ENCODE measurements at regions not wholly inside any gene's neighbourhood (a gene's known extent, or its start where the extent isn't known, plus 50 kb on each side); places are given as distances from the start of the nearest gene placed in this dataset.

GRCh38 chr3:86230762-86231161, 760.2 kb downstream of the VGLL3 start:
- no peaks in the 10 kb centered on the region for H3K9me3 Mint-ChIP-seq
- H3K36me3 Mint-ChIP-seq (ENCODE audit: low read depth) = no peaks in the 10 kb centered on the region
- CTCF ChIA-PET = no interaction called here

GRCh38 chr3:86229775-86230094, 761.2 kb downstream of the VGLL3 start:
- Mint-ChIP-seq H3K4me1 (ENCODE audit: low read depth) (no peaks in the 10 kb centered on the region), H3K27me3 (ENCODE audit: low read depth) (no peaks in the 10 kb centered on the region), H3K4me3 (no peak overlapping the region), H3K9me3 (no peaks in the 10 kb centered on the region), H3K36me3 (ENCODE audit: low read depth) (no peaks in the 10 kb centered on the region), H3K27ac (no peak overlapping the region)
- CTCF ChIA-PET = no interaction called here
- DNase-seq = no peak
- intact Hi-C loops (cut with micrococcal nuclease) = no loop called here

More at GRCh38 chr3:86230762-86231161, 760.2 kb downstream of the VGLL3 start:
- intact Hi-C loops (cut with micrococcal nuclease) = no loop called here
- no peaks in the 10 kb centered on the region for H3K27me3 Mint-ChIP-seq (ENCODE audit: low read depth)
- DNase-seq = no peak
- no peak overlapping the region for H3K27ac Mint-ChIP-seq
- no peaks in the 10 kb centered on the region for H3K4me1 Mint-ChIP-seq (ENCODE audit: low read depth)
- no peak overlapping the region for H3K4me3 Mint-ChIP-seq

- H3K36me3 Mint-ChIP-seq (ENCODE audit: low read depth) = no peaks in the 10 kb centered on the region
- intact Hi-C loops (cut with micrococcal nuclease) = no loop called here
- H3K4me3 Mint-ChIP-seq = no peak overlapping the region
- H3K4me1 Mint-ChIP-seq (ENCODE audit: low read depth) = no peaks in the 10 kb centered on the region
- CTCF ChIA-PET = no interaction called here
- no peak for DNase-seq
- H3K27me3 Mint-ChIP-seq (ENCODE audit: low read depth) = no peaks in the 10 kb centered on the region
- H3K27ac Mint-ChIP-seq = no peak overlapping the region
- H3K9me3 Mint-ChIP-seq = no peaks in the 10 kb centered on the region
These were observed 761.7 kb downstream of the VGLL3 start for GRCh38 chr3:86229086-86229774.

GRCh38 chr3:86228101-86228500, 762.8 kb downstream of the VGLL3 start:
- no peak for DNase-seq
- no peaks in the 10 kb centered on the region for H3K4me1 Mint-ChIP-seq (ENCODE audit: low read depth)
- intact Hi-C loops (cut with micrococcal nuclease) = no loop called here
- no peaks in the 10 kb centered on the region for H3K27me3 Mint-ChIP-seq (ENCODE audit: low read depth)
- no peaks in the 10 kb centered on the region for H3K9me3 Mint-ChIP-seq
- H3K4me3 Mint-ChIP-seq = no peak overlapping the region
- no peak overlapping the region for H3K27ac Mint-ChIP-seq
- CTCF ChIA-PET = no interaction called here
- no peaks in the 10 kb centered on the region for H3K36me3 Mint-ChIP-seq (ENCODE audit: low read depth)

- Mint-ChIP-seq H3K27me3 (ENCODE audit: low read depth) (no peaks in the 10 kb centered on the region), H3K4me3 (no peak overlapping the region), H3K27ac (no peak overlapping the region), H3K9me3 (peaks cover 10% of the 10 kb centered on the region), H3K36me3 (ENCODE audit: low read depth) (no peaks in the 10 kb centered on the region), H3K4me1 (ENCODE audit: low read depth) (no peaks in the 10 kb centered on the region)
- intact Hi-C loops (cut with micrococcal nuclease) = no loop called here
- DNase-seq = no peak
- CTCF ChIA-PET = no interaction called here
These were observed 765.5 kb downstream of the VGLL3 start for GRCh38 chr3:86225461-86225860.

GRCh38 chr3:86221601-86222000, 769.3 kb downstream of the VGLL3 start:
- Mint-ChIP-seq H3K4me3 (no peak overlapping the region), H3K36me3 (ENCODE audit: low read depth) (no peaks in the 10 kb centered on the region), H3K27me3 (ENCODE audit: low read depth) (no peaks in the 10 kb centered on the region), H3K4me1 (ENCODE audit: low read depth) (no peaks in the 10 kb centered on the region), H3K9me3 (peaks cover 13% of the 10 kb centered on the region), H3K27ac (no peak overlapping the region)
- DNase-seq = no peak
- intact Hi-C loops (cut with micrococcal nuclease) = no loop called here
- CTCF ChIA-PET = no interaction called here

- Mint-ChIP-seq H3K27me3 (ENCODE audit: low read depth) (no peaks in the 10 kb centered on the region), H3K4me3 (no peak overlapping the region), H3K36me3 (ENCODE audit: low read depth) (no peaks in the 10 kb centered on the region), H3K9me3 (peaks cover 12% of the 10 kb centered on the region), H3K4me1 (ENCODE audit: low read depth) (no peaks in the 10 kb centered on the region), H3K27ac (no peak overlapping the region)
- DNase-seq = no peak
- intact Hi-C loops (cut with micrococcal nuclease) = no loop called here
- CTCF ChIA-PET = no interaction called here
These were observed 782.2 kb downstream of the VGLL3 start for GRCh38 chr3:86208772-86209171.

- no peaks in the 10 kb centered on the region for H3K4me1 Mint-ChIP-seq (ENCODE audit: low read depth)
- CTCF ChIA-PET = no interaction called here
- no peak for DNase-seq
- no peak overlapping the region for H3K27ac Mint-ChIP-seq
- peaks cover 14% of the 10 kb centered on the region for H3K9me3 Mint-ChIP-seq
- intact Hi-C loops (cut with micrococcal nuclease) = no loop called here
- H3K36me3 Mint-ChIP-seq (ENCODE audit: low read depth) = no peaks in the 10 kb centered on the region
- no peaks in the 10 kb centered on the region for H3K27me3 Mint-ChIP-seq (ENCODE audit: low read depth)
- H3K4me3 Mint-ChIP-seq = no peak overlapping the region
These were observed 808.3 kb downstream of the VGLL3 start for GRCh38 chr3:86182606-86183005.

GRCh38 chr3:86180696-86181095, 810.3 kb downstream of the VGLL3 start:
- Mint-ChIP-seq H3K4me1 (ENCODE audit: low read depth) (no peaks in the 10 kb centered on the region), H3K27me3 (ENCODE audit: low read depth) (no peaks in the 10 kb centered on the region), H3K36me3 (ENCODE audit: low read depth) (no peaks in the 10 kb centered on the region), H3K9me3 (peaks cover 7% of the 10 kb centered on the region), H3K4me3 (no peak overlapping the region), H3K27ac (no peak overlapping the region)
- DNase-seq = no peak
- CTCF ChIA-PET = no interaction called here
- intact Hi-C loops (cut with micrococcal nuclease) = no loop called here

GRCh38 chr3:86178095-86178494, 812.9 kb downstream of the VGLL3 start:
- no peak overlapping the region for H3K27ac Mint-ChIP-seq
- H3K36me3 Mint-ChIP-seq (ENCODE audit: low read depth) = no peaks in the 10 kb centered on the region
- intact Hi-C loops (cut with micrococcal nuclease) = no loop called here
- H3K4me3 Mint-ChIP-seq = no peak overlapping the region
- CTCF ChIA-PET = interaction anchor here (0.6 kb wide), 1 partner anchor 10 kb away, joined by 4 read pairs; no protein-coding TSS in a partner anchor
- no peaks in the 10 kb centered on the region for H3K4me1 Mint-ChIP-seq (ENCODE audit: low read depth)
- DNase-seq = no peak
- H3K9me3 Mint-ChIP-seq = peaks cover 1% of the 10 kb centered on the region
- H3K27me3 Mint-ChIP-seq (ENCODE audit: low read depth) = no peaks in the 10 kb centered on the region

- Mint-ChIP-seq H3K4me1 (ENCODE audit: low read depth) (no peaks in the 10 kb centered on the region), H3K27ac (no peak overlapping the region), H3K9me3 (peaks cover 1% of the 10 kb centered on the region), H3K36me3 (ENCODE audit: low read depth) (no peaks in the 10 kb centered on the region), H3K4me3 (no peak overlapping the region), H3K27me3 (ENCODE audit: low read depth) (no peaks in the 10 kb centered on the region)
- intact Hi-C loops (cut with micrococcal nuclease) = no loop called here
- CTCF ChIA-PET = no interaction called here
- DNase-seq = no peak
These were observed 814.5 kb downstream of the VGLL3 start for GRCh38 chr3:86176445-86176784.

- Mint-ChIP-seq H3K4me3 (no peak overlapping the region), H3K9me3 (peaks cover 1% of the 10 kb centered on the region), H3K36me3 (ENCODE audit: low read depth) (no peaks in the 10 kb centered on the region), H3K27ac (no peak overlapping the region), H3K27me3 (ENCODE audit: low read depth) (no peaks in the 10 kb centered on the region), H3K4me1 (ENCODE audit: low read depth) (no peaks in the 10 kb centered on the region)
- CTCF ChIA-PET = no interaction called here
- intact Hi-C loops (cut with micrococcal nuclease) = no loop called here
- DNase-seq = no peak
These were observed 815.1 kb downstream of the VGLL3 start for GRCh38 chr3:86175593-86176444.

- H3K4me3 Mint-ChIP-seq = no peak overlapping the region
- no peak for DNase-seq
- H3K27me3 Mint-ChIP-seq (ENCODE audit: low read depth) = no peaks in the 10 kb centered on the region
These were observed 815.9 kb downstream of the VGLL3 start for GRCh38 chr3:86175051-86175536.

More at GRCh38 chr3:86175051-86175536, 815.9 kb downstream of the VGLL3 start:
- no peaks in the 10 kb centered on the region for H3K36me3 Mint-ChIP-seq (ENCODE audit: low read depth)
- H3K4me1 Mint-ChIP-seq (ENCODE audit: low read depth) = no peaks in the 10 kb centered on the region
- CTCF ChIA-PET = no interaction called here
- intact Hi-C loops (cut with micrococcal nuclease) = no loop called here
- H3K27ac Mint-ChIP-seq = no peak overlapping the region
- H3K9me3 Mint-ChIP-seq = peaks cover 1% of the 10 kb centered on the region
